OCI-LY1 (cell line): ENCODE measurements at regions not wholly inside any gene's neighbourhood (a gene's known extent, or its start where the extent isn't known, plus 50 kb on each side); places are given as distances from the start of the nearest gene placed in this dataset.

Experiments used
- CTCF ChIP-seq: fragments of 200-600 bp; sonication (generic), shearing (Covaris generic); IDR thresholded peaks from 2 replicates; pipeline ENCODE4 v1.5.1; 2017; ENCODE audit warnings: mild to moderate bottlenecking, antibody characterized with exemption, low read length, moderate library complexity, mixed read lengths
- EZH2 ChIP-seq: fragments of 200-600 bp; sonication (generic), shearing (Covaris generic); IDR thresholded peaks from 2 replicates; pipeline ENCODE4 v1.8.0; 2017; ENCODE audit warnings: borderline replicate concordance, mixed run types, mild to moderate bottlenecking, antibody characterized with exemption, low read length, moderate library complexity, mixed read lengths

- TF ChIP-seq CTCF (no peak), EZH2 (no peak)
Measured at GRCh38 chr4:116101321-116101720, 984.1 kb downstream of the TRAM1L1 start.
